Testis (tissue), 2 donors: ENCODE measurements at regions not wholly inside any gene's neighbourhood (a gene's known extent, or its start where the extent isn't known, plus 50 kb on each side); places are given as distances from the start of the nearest gene placed in this dataset.

Experiments used
- DNase-seq: peaks from one replicate; pipeline ENCODE4 v3.0.0-alpha.2; 2019
- H3K27ac ChIP-seq, 2 donors: fragments of 200-600 bp; sonication (generic); one replicate each; pipeline ENCODE4 v1.5.1; 2019
- H3K27me3 ChIP-seq: fragments of 200-600 bp; sonication (generic); one replicate; pipeline ENCODE4 v1.5.1; 2019
- H3K36me3 ChIP-seq: fragments of 200-600 bp; sonication (generic); one replicate; pipeline ENCODE4 v1.5.1; 2017; ENCODE audit warnings: low read depth; ENCODE audit errors: missing control alignments
- H3K4me1 ChIP-seq: fragments of 200-600 bp; sonication (generic); one replicate; pipeline ENCODE4 v1.5.1; 2019
- H3K4me3 ChIP-seq, 2 donors: fragments of 200-600 bp; sonication (generic); one replicate each; pipeline ENCODE4 v1.5.1; 2017 to 2019
- H3K9me3 ChIP-seq: fragments of 200-600 bp; sonication (generic); one replicate; pipeline ENCODE4 v1.5.1; 2017
- CTCF ChIP-seq, 3 experiments: fragments of 450-650 bp in 2 of 3; fragments of 200-600 bp in 1 of 3; sonication (generic) in 1 of 3; IDR thresholded peaks; one replicate each; pipeline ENCODE4 v1.5.1; 2016 to 2019; ENCODE audit warnings: antibody characterized with exemption in 3 of 3, mild to moderate bottlenecking in 2 of 3, moderate library complexity in 1 of 3
- POLR2A ChIP-seq: fragments of 450-650 bp; IDR thresholded peaks from one replicate; pipeline ENCODE4 v1.6.1; 2017; ENCODE audit warnings: antibody characterized with exemption, mild to moderate bottlenecking, moderate library complexity
- WGBS, 2 donors: methylation state at CpG; one replicate each; pipeline ENCODE4 v1.1.5; 2018; 5-methylcytosine and 5-hydroxymethylcytosine counted together
- intact Hi-C: fragments of 100-400 bp; cut with DNase I; formaldehyde crosslinking; loops from one replicate; pipeline ENCODE4 v1.15.1; 2023; ENCODE audit warnings: low total_unique reads

- H3K36me3 ChIP-seq = no peaks in the 10 kb centered on the region
- intact Hi-C loops = no loop called here
- no peak overlapping the region for H3K27ac ChIP-seq
- no peaks in the 10 kb centered on the region for H3K4me1 ChIP-seq
- TF ChIP-seq CTCF (IDR thresholded peaks at IDR 0.05) = no peak
- TF ChIP-seq POLR2A = no peak
- H3K27me3 ChIP-seq = no peaks in the 10 kb centered on the region
- WGBS, 2 donors = 28 to 33% methylated on average over 2 of the region's 2 CpGs
- H3K9me3 ChIP-seq = no peaks in the 10 kb centered on the region
- DNase-seq = no peak
- no peak overlapping the region for H3K4me3 ChIP-seq
Measured at GRCh38 chr18:57910134-57910533, 107.0 kb upstream of the ATP8B1 start.

- H3K36me3 ChIP-seq = no peaks in the 10 kb centered on the region
- H3K4me3 ChIP-seq = no peak overlapping the region
- WGBS, 2 donors = 58 to 63% methylated on average over 7 of the region's 7 CpGs
- no peaks in the 10 kb centered on the region for H3K9me3 ChIP-seq
- intact Hi-C loops = no loop called here
- H3K27ac ChIP-seq = no peak overlapping the region
- TF ChIP-seq POLR2A = no peak
- no peak for TF ChIP-seq CTCF (IDR thresholded peaks at IDR 0.05)
- no peaks in the 10 kb centered on the region for H3K27me3 ChIP-seq
- no peak for DNase-seq
- no peaks in the 10 kb centered on the region for H3K4me1 ChIP-seq
Measured at GRCh38 chr18:57909620-57910019, 106.5 kb upstream of the ATP8B1 start.

GRCh38 chr18:57908092-57908491, 105.0 kb upstream of the ATP8B1 start:
- Histone ChIP-seq H3K9me3 (no peaks in the 10 kb centered on the region), H3K4me1 (no peaks in the 10 kb centered on the region), H3K4me3 (no peak overlapping the region), H3K36me3 (no peaks in the 10 kb centered on the region), H3K27me3 (no peaks in the 10 kb centered on the region), H3K27ac (no peak overlapping the region)
- intact Hi-C loops = no loop called here
- no peak for DNase-seq
- 35 to 71% methylated on average over 1 of the region's 1 CpG for WGBS, 2 donors
- no peak for TF ChIP-seq POLR2A
- TF ChIP-seq CTCF (IDR thresholded peaks at IDR 0.05) = no peak

- no peaks in the 10 kb centered on the region for H3K4me1 ChIP-seq
- no peaks in the 10 kb centered on the region for H3K36me3 ChIP-seq
- H3K27ac ChIP-seq = no peak overlapping the region
- 63 to 73% methylated on average over 4 of the region's 4 CpGs for WGBS, 2 donors
- no peak overlapping the region for H3K4me3 ChIP-seq
- TF ChIP-seq POLR2A = no peak
- no peak for TF ChIP-seq CTCF (IDR thresholded peaks at IDR 0.05)
- H3K27me3 ChIP-seq = no peaks in the 10 kb centered on the region
- H3K9me3 ChIP-seq = no peaks in the 10 kb centered on the region
- DNase-seq = no peak
- intact Hi-C loops = no loop called here
Measured at GRCh38 chr18:57907550-57907949, 104.4 kb upstream of the ATP8B1 start.

- TF ChIP-seq POLR2A (no peak), CTCF (IDR thresholded peaks at IDR 0.05) (no peak)
- no peaks in the 10 kb centered on the region for H3K27me3 ChIP-seq
- H3K27ac ChIP-seq = no peak overlapping the region
- WGBS, 2 donors = 84 to 93% methylated on average over 5 of the region's 5 CpGs
- no peak overlapping the region for H3K4me3 ChIP-seq
- no peaks in the 10 kb centered on the region for H3K4me1 ChIP-seq
- H3K9me3 ChIP-seq = no peaks in the 10 kb centered on the region
- intact Hi-C loops = no loop called here
- no peak for DNase-seq
- no peaks in the 10 kb centered on the region for H3K36me3 ChIP-seq
Measured at GRCh38 chr18:57906852-57907251, 103.7 kb upstream of the ATP8B1 start.
